GM21360 (cell line): ENCODE measurements at regions not wholly inside any gene's neighbourhood (a gene's known extent, or its start where the extent isn't known, plus 50 kb on each side); places are given as distances from the start of the nearest gene placed in this dataset.
"Not testable (repeated sequence)": the region's sequence is repeated elsewhere in the genome, so short reads cannot be mapped to it uniquely, and the experiment has no call there.

Experiments
- ATAC-seq: cut with Tn5 transposase; IDR thresholded peaks from one replicate; pipeline ENCODE4 v1.9.1; 2021; ENCODE audit warnings: mild to moderate bottlenecking, moderate library complexity; ENCODE audit not compliant: unreplicated experiment

DNA sequence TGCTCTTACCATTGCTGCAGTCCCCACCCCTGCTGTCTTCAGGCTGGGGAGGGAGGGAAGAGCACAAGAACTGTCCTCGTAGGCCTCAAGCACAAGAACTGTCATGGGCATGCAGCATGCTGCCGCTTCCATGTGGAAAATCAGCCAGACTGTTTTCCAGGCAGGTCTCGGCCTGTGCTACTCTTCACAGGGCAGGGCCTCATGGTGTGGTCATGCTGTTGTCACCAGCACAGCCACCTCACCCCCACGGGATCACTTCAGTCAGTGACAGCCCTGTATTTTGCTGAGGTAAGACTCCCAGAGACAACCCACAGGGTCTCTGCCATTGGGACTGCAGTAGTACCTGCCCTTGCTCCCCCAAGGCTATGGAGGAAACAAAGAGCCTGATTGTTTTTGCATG, 205.3 kb downstream of the NAP1L3 start:
- ATAC-seq, result no peak

DNA sequence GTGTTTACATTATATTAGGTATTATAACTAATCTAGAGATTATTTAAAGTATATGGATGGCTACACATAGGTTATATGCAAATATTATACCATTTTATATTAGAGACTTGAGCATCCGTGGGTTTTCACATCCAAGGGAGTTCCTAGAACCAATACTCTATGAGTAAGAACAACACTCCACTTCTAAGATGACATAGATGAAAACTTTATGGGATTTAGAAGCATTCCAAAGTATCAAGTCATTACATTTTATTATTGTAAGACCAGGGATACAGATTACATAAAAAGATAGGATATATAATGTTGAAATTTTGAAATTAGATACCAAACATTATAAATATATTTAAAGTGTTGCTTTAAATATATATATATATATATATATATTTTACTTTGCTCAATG, 207.0 kb downstream of the NAP1L3 start:
- ATAC-seq, result no peak

DNA sequence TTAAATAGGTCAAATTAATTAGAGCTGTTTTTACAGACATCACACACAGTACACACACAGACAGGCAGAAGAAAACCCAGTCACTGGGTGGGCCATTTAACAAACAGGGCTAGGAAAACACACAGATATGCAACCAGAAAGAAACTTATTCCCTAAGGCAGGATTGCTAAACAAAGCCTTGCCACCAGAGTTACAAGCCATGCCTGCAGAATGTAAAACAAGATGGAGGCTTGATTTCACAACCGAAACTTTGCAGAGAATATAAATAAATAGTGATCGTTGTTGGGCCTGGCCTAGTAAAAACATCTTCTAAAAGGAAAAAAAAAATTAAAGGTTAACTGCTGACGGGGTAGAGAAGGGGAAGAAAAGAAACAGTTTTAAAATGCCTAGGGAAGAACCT, 212.3 kb downstream of the NAP1L3 start:
- no peak for ATAC-seq

DNA sequence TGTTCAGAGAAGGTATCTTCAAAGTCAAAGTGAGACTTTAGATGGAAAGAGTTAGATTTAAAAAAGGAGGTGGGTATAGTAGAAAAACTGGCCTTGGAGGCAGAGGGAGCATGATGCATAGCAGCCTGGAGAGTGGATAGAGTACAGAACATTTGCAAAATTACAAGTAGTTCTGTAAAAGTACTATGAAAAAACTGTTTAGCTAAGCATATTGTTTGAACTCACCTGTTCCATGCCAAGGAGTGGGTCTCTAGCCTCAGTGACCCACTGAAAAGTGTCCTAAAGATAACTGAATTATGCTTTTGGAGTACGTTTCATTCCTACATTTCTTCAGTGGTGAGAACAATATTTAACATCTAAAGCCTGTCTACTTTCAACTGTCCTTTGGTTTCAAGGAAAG, 218.9 kb downstream of the NAP1L3 start:
- ATAC-seq, result no peak

DNA sequence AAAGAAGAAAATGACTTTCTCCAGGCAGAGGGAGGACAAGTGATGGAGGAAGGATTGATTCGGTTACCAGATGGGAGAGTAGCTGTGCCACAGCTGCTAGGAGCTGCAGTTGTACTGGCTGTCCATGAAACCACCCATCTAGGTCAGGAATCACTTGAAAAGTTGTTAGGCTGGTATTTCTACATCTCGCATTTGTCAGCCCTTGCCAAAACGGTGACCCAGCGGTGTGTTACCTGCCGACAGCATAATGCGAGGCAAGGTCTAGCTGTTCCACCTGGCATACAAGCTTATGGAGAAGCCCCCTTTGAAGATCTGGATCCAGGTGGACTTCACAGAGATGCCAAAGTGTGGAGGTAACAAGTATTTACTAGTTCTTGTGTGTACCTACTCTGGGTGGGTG, 238.7 kb downstream of the NAP1L3 start:
- ATAC-seq, result not testable (repeated sequence)

DNA sequence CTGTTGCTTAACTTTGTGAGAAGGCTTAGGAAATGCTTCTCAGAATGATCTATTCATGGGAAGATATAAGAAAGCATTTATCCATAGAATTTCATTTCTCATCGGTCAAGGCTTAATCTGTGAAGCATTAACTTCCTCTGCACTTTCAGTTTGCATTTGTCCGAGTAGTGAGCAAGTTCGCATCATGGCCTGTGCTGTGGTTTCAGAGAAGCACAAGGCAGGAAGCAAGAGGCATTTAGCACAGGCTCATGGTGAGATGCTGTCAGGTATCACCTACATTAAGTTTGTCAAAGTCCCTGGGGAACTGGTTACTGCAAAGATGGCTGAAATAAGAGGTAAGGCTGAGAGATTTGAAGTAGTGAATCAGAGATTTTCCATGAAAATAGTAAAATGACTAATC, 244.9 kb downstream of the NAP1L3 start:
- ATAC-seq, result no peak

DNA sequence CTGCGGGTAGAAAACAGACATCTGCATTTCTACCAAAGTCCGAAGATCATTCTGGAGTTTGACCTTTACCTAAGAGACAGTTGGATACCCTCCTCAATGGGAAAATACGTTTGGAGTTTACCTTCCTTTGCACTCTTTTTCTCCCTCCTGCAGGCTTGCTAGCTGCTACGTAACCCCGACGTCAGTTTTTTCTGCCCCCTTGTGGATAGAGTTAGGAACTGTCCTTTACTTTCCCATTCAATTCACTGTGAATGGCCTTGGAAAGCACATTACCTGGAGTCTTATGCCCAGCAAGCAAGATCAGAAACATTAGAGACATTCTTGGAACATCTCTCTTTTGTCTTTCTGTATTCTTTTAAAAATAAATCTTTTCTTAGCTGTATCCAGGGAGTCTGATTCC, 250.7 kb downstream of the NAP1L3 start:
- peak; percentile 91 for ATAC-seq

DNA sequence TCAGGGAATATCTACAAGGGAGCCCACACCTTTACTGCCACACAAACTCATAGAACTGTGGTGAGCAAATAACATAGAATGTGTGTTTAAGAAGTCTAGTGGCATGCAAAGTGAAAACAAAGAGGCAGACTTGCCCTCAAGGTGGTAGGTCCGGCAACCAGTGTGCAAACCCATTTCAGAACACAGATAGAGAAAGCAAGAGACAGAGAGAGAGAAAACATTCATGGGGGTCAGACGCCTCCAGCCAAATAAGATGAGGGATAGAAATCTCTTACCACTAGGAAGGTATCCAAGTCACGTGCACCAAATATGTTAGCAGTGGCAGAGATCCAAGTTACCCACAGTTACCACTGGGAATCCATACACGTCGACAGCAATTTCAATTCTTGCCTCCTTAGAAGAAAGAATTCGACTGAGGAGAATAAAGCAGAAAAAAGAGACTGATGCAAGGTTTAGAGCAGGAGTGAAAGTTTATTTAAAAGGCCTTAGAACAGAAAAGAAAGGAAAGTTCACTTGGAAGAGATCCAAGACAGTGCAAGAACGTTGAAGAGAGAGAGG, 252.8 kb downstream of the NAP1L3 start:
- no peak for ATAC-seq

DNA sequence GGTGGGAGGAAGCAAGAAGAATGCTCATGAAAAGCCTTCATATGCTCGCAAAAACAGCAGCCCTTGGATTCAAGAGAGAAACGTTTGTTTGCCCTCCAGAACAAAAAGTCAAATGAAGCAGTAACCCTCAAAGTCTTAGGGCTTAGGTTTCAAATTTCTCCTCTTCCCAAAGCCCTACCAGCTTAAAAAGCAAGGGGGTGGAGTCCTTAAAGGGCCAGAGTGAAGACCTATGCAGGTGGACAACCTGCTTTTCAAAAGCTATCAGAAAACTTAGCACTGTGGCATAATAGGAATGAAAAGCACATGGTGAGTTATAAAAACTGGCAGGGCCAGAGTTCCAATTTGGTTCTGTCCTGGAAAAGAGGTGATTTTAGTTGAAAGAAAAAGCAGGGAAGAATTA, 253.3 kb downstream of the NAP1L3 start:
- ATAC-seq, result no peak

DNA sequence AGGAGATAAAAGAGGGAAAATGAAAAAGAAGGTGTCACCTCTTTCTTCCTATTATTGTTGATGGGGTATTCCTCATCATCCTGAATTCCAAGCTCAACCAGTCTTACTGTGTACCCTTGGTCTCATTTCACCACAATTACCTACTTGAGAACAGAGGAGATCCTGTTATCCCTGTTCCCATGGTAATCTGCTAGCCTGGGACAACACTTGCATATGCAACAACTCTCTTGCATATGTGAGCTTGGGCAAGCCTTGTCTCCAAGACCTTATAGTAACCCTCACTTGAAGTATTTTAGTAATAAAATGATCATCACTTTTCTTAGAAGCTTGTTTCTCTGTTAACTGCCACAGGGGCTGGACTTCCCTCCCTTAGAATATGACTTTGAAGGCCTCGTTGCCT, 253.7 kb downstream of the NAP1L3 start:
- no peak for ATAC-seq

DNA sequence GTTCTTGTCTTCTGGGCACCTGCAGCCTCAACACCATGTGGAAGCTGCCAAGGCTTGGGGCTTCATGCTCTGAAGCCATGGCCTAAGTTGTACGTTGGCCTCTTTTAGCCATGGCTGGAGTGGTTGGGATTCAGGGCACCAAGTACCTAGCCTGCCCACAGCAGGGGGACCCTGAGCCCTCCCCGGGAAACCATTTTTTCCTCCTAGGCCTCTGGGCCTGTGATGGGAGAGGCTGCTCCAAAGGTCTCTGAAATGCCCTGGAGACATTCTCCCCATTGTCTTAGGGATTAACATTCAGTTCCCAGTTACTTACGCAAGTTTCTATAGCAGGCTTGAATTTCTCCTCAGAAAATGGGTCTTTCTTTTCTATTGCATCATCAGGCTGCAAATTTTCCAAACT, 269.3 kb downstream of the NAP1L3 start:
- no peak for ATAC-seq

DNA sequence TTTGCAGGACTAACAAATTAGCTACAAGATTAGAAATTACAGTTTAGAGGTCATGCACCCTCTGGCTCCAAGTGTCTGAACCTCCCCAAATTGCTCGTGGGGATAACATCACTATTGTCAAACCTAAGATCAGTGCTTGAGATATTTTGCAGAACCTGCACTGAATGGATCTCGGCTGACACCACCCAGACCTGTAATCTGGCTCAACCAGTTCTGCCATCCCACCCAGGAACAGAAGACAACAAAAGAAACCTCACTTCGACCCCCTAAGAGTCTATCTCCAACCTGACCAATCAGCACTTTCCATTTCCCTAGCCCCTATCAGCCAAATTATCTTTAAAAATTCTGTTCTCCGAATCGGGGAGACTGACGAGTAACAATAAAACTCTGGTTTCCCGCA, 318.7 kb downstream of the NAP1L3 start:
- ATAC-seq, result no peak

DNA sequence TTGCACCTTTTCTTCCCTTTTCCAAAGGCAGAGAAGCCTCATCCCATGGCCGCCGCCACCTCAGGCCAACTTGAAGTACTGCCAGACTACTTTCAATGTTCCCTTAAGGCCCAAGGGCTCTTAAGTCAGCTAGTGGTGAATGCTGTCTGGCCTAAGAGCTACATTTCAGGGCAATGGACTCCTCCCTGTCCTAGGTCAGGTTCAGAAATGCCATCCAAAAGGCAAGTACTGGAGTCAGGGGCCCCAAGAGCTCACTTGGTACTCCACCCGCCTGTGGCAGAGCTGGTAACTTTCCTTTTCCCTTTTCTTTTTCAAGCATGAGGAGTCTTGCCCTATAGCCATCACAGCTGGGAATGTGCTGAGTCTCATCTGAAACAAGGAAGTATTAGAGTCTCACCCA, 327.1 kb downstream of the NAP1L3 start:
- no peak for ATAC-seq

DNA sequence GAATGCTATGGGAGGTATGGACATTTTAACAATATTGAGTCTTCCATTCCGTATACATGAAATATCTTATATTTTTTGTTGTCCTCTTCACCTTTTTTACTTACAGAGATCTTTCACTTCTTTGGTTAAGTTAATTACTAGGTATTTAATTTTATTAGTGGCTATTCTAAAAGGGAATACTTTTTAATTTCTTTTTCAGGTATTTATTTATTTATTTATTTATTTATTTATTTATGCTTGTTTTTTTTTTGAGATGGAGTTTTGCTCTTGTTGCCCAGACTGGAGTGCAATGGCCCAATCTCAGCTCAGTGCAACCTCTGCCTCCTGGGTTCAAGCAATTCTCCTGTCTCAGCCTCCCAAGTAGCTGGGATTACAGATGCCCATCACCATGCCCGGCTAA, 329.1 kb downstream of the NAP1L3 start:
- not testable (repeated sequence) for ATAC-seq

DNA sequence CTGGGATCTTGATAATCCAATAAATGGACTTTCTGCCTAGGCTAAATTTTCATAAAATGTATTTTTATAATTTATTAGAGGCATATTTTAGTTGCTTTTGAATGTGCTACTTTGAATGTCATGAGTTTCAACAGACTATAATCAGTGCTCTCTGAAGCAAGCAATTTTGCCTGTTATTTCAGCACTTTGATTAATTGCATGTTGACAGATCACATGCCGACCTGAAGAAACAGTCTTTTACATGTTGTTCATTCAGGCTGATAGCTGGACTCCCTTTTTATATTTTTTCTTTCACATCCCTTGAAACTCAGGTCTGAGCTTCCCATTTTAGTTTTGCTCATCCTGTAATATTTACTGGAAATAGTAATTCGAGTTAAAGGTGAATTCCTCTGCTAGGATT, 341.0 kb downstream of the NAP1L3 start:
- no peak for ATAC-seq

DNA sequence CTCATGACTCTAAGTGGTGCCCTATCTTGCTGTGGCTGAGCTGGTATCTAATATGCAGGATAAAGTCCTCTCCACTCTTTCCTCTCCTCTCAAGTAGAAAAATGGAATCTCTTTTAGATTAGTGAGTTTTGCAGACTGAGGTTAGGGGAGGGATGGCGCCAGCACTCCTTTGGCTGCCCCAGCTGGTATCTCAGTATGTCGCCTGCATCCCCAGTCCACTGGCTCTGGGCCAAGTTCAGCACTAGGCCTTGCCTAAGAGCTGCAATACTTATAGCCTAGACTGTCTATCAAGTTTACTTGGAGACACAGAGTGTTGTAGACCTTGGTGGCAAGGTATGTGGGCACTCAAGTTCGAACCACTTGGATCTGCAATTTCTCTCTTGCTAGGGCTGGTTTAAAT, 351.3 kb downstream of the NAP1L3 start:
- no peak for ATAC-seq

DNA sequence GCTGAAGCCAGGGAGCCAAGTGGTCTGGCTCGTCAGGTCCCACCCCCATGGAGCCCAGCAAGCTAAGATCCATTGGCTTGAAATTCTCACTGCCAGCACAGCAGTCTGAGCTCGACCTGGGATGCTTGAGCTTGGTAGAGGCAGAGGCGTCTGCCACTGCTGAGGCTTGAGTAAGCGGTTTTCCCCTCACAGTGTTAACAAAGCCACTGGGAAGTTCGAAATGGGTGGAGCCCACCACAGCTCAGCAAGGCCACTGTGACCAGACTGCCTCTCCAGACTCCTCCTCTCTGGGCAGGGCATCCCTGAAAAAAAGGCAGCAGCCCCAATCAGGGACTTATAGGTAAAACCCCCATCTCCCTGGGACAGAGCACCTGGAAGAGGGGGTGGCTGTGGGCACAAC, 353.8 kb downstream of the NAP1L3 start:
- no peak for ATAC-seq
